Bone marrow (tissue), 2 donors: ENCODE measurements at regions not wholly inside any gene's neighbourhood (a gene's known extent, or its start where the extent isn't known, plus 50 kb on each side); places are given as distances from the start of the nearest gene placed in this dataset.
"Not testable (repeated sequence)": the region's sequence is repeated elsewhere in the genome, so short reads cannot be mapped to it uniquely, and the experiment has no call there.

ENCODE experiments used
- DNase-seq, 2 donors: peaks; one replicate each; lab custom pipeline; 2025; lab: John Stamatoyannopoulos, UW

GRCh38 chr5:72651109-72651508, 143.9 kb upstream of the ZNF366 start:
- no peak for DNase-seq

DNA sequence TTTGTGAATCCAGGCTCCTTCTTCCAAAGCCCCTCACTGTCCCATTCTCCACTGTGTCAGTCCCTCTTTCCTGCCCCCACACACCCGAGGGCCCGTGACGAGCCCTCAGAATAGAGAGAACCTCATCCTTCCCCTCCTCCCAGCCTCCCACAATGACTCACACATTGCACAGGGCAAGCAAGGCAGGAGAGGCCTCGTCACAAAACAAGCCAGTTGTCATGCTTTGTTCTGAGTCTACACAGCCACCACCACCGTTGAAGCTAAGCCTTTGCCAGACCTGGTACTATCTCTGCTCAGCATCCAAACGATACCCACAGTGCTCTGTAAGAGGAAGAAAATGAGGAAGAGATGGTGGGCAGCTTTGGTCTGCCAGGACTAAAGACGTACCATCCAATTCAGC, 142.2 kb upstream of the ZNF366 start:
- DNase-seq, result no peak

- no peak for DNase-seq
These were observed 141.3 kb upstream of the ZNF366 start for GRCh38 chr5:72648480-72648879.

DNA sequence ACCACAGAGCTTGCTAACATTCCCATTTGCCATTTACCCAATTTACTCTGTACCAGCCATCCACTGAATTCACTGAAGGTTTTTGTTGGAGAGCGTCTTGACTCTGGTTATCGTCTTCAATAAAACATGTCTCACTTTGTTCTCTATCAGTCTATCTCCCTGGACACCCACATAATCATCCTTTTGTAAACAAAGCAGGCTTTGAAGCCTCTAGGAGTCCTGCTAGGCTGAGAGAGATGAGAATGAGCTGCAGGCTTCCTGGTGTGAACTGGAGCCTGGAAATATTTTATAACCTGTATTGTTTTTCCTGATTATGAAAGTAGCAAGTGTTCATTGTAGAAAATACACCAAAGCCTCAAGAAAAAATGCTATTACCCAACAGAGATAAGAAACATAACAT, 140.6 kb upstream of the ZNF366 start:
- no peak for DNase-seq

GRCh38 chr5:72646246-72646866, 139.1 kb upstream of the ZNF366 start:
- DNase-seq, result no peak

DNA sequence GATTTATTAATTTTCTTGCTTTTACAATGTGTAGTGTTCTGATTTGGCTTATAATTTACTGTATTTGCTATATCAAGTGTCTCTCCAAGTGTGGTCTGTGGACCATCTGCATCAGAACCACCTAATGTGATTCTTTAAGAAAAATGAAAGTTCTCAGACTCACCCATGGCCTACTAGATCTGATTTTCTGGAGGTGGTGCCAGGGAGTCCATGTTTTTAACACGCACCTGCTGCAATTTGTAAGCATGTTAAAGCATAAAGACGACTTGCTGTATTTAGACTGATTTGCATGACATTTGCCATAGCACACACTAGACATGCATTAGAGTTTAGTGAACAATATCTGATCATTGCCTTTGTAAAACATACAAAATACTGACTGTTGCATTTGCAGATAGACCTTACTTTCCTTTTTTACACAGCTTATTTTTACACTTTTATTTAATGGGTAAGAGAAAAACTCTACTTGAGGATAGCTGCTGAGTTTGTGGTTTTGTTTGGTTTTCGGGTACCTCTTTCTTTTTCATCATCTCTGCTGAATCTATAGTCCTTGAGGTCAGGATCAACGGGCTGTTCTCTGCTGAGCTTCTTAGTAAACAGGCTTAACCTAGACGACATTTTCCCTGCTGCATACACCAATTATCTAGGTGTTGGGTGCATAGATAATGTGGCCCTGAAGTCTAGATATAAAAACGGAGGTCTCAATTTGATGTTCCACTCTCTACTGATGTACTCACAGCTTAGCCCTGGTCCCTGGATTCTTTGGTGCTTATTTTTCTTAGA, 138.0 kb upstream of the ZNF366 start:
- DNase-seq, result no peak

DNA sequence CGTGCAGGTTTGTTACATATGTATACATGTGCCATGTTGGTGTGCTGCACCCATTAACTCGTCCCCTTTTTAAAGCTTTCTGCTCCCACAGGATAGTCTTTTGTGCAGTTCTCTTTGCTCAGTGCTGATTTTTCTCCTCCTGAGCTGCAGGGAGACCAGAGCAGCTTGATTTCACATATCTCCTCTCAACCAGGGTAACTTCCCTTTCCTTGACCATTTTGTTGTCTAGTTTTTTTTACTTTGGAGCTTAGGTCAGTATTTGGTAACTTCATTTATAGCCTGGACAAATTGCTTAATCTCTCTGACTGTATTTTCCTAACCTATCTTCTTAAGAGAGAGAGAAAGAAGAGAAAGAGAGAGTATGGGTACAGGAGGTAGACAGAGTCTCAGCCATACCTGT, 137.1 kb upstream of the ZNF366 start:
- DNase-seq, result no peak

DNA sequence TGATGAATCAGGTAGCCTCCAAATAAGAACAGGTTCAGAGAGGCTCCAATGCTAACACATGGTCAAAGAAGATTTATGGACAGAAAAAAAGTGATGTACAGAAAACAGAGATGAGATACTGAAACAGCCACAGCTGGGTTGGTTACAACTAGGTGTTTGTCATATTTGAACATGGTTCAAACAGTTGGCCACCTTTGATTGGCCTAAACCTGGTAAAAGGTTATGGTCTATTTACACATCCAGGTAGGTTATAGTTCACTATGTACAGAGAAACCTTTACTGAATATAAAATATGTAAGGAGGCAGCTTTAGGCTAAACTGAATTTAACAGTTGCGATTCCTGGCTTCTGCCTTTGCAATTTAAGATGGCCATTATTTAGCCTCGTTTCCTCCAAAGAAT, 134.0 kb upstream of the ZNF366 start:
- DNase-seq, result no peak

- no peak for DNase-seq
These were observed 129.8 kb upstream of the ZNF366 start for GRCh38 chr5:72637058-72637457.

DNA sequence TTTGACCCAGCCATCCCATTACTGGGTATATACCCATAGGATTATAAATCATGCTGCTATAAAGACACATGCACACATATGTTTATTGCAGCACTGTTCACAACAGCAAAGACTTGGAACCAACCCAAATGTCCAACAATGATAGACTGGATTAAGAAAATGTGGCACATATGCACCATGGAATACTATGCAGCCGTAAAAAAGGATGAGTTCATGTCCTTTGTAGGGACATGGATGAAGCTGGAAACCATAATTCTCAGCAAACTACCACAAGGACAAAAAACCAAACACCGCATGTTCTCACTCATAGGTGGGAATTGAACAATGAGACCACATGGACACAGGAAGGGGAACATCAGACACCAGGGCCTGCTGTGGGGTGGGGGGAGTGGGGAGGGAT, 129.4 kb upstream of the ZNF366 start:
- DNase-seq, result not testable (repeated sequence)

GRCh38 chr5:72634444-72634843, 127.2 kb upstream of the ZNF366 start:
- DNase-seq, result no peak

DNA sequence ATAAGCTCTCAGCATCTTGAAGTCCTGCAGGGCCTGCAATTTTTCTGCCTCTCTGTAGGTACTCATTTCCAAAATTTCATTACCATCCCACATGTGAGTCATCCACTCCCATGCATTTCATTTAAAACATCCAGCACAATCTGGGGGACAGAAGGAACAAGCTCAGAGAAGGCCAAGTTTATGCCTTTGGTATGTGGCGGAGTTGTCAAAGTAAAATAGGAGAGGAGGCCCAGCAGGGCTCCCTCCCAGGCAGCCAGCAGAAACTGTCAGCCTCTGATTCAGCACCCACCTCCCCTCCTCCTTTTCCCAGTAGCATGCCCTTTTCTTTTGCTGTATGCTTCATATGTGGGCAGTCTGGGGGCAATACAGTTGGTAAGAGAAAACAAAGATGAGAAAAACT, 126.4 kb upstream of the ZNF366 start:
- no peak for DNase-seq

DNA sequence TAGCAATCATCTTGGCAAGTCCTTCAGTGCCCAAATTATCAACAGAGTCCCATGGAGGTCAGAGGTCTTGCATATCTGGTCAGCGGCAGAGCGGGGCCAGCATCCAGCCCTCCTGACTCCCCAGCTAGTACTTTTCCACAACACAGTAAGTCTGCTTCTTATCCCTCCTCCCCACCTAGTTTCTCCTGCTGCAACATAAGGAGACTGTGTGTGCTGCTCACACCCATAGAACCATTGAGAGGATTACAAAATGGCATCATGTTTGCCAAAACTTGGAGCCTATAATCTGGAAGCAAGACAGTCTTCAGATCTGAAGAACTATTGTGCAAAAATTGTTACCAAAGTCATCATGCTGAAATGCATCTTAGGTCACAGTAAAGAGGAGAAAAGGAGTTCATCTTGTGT, 125.8 kb upstream of the ZNF366 start:
- no peak for DNase-seq

DNA sequence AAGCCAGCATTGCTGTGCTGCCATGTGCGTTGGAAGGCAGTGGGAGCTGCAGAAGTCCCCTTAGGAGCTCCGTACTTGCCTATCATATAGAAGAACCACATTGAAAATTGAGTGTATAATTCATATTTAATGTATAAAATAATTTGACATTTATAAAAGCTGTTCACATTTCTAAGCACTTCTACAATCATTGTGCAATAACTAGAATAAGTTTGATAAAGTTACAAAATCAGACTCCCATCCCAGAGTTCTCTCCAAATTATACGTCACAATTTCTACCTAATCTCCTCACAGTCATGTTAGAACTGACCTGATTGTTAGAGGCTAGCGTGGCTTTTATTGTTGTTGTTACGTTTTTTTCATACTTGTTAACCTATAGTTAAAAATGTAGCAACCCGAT, 123.5 kb upstream of the ZNF366 start:
- no peak for DNase-seq

DNA sequence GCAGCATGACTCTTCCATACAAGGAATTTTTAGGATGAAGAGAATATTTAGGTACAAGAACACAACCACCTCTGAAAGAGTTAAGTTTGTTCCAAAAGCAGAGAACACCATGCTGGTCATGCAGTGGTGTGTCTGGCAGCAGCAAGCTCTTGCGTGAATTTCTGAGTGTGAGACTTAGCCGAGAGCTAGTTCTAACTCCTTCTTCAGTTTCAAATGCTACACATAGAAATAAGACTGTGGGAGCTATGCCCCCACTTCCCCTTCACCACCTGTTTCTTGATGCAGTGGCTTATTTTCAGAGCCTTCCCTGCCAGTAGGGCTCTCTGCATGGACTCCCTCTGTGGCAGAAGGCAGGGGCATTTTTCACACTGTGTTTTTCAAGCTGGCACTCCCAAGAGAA, 122.9 kb upstream of the ZNF366 start:
- DNase-seq, result no peak

GRCh38 chr5:72628771-72629371, 121.7 kb upstream of the ZNF366 start:
- no peak for DNase-seq

GRCh38 chr5:72625332-72625731, 118.1 kb upstream of the ZNF366 start:
- no peak for DNase-seq

DNA sequence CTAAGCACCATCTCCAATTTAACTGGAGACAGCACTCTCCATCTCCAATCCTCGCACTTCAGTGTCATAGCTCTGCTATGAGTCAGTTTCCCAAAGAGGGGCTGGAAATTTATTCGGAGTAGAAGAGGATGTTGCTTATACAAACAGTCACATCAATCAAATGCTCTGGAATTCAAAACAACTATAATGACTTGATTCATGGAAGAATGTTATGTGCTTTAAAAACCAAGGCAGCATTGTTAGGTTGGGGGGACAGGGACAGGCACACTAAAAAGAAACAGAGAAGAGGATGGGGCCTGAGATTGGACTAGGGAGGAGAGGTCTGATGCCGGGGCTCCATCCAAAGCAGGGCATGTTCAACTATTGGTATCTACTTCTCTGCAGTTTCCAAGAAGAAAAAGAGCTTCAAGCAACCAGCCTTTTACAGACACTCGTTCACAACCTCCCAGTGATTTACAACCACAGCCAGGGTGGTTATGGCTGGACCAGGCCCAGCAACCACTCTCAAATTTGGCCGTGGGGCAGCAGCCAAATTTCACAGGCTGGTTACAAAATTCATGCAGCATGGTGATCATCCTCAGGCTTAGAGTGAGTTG, 117.5 kb upstream of the ZNF366 start:
- DNase-seq, result no peak

GRCh38 chr5:72623936-72624335, 116.7 kb upstream of the ZNF366 start:
- DNase-seq, result no peak

- DNase-seq, result no peak
These were observed 116.1 kb upstream of the ZNF366 start for GRCh38 chr5:72623323-72623722.

- no peak for DNase-seq
These were observed 115.1 kb upstream of the ZNF366 start for GRCh38 chr5:72622170-72622760.

- DNase-seq, result no peak
These were observed 114.4 kb upstream of the ZNF366 start for GRCh38 chr5:72621576-72621975.

- no peak for DNase-seq
These were observed 112.5 kb upstream of the ZNF366 start for GRCh38 chr5:72619677-72620076.
